ENCODE measurements at regions not wholly inside any gene's neighbourhood (a gene's known extent, or its start where the extent isn't known, plus 50 kb on each side); places are given as distances from the start of the nearest gene placed in this dataset.
"Not testable (repeated sequence)": the region's sequence is repeated elsewhere in the genome, so short reads cannot be mapped to it uniquely, and the experiment has no call there.

DNA sequence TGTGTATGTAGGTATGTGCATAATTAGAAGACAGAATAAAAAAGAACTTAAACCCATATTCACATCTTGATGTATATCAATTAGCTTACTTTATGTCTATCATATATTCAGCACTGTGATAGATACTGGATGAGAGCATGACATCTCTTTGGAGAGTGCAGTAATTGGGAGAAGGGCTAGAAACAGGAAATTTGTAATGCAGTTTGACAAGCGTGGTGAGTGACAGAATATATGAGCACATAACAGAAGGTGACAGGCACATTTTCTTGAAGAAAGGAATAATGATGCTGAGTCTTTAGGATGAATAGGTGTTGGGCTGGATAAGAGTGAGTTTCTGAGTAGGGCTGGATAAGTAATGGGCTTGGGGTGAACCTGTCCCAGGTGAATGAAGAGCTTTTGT lies 680.3 kb upstream of the ZNF385D start:
- H3K27ac ChIP-seq: no peak overlapping the region
- ATAC-seq: no peak
- no peaks in the 10 kb centered on the region for H3K36me3 ChIP-seq (replicated peaks in 1 of 2; ENCODE audit: insufficient read depth in 1 of 2, low read depth in 2 of 2)
- no peak for DNase-seq
- intact Hi-C loops (cut with DNase I): no loop called here
- WGBS, 2 donors: 72 to 74% methylated on average over 1 of the region's 1 CpG
- H3K27me3 ChIP-seq: no peaks in the 10 kb centered on the region
- no peaks in the 10 kb centered on the region for H3K9me3 ChIP-seq
- no peak for TF ChIP-seq POLR2A (IDR thresholded peaks at IDR 0.05)
- TF ChIP-seq, protein P1, sequence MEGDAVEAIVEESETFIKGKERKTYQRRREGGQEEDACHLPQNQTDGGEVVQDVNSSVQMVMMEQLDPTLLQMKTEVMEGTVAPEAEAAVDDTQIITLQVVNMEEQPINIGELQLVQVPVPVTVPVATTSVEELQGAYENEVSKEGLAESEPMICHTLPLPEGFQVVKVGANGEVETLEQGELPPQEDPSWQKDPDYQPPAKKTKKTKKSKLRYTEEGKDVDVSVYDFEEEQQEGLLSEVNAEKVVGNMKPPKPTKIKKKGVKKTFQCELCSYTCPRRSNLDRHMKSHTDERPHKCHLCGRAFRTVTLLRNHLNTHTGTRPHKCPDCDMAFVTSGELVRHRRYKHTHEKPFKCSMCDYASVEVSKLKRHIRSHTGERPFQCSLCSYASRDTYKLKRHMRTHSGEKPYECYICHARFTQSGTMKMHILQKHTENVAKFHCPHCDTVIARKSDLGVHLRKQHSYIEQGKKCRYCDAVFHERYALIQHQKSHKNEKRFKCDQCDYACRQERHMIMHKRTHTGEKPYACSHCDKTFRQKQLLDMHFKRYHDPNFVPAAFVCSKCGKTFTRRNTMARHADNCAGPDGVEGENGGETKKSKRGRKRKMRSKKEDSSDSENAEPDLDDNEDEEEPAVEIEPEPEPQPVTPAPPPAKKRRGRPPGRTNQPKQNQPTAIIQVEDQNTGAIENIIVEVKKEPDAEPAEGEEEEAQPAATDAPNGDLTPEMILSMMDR (IDR thresholded peaks at IDR 0.05): no peak
- H3K4me1 ChIP-seq: no peaks in the 10 kb centered on the region
- H3K4me3 ChIP-seq: no peak overlapping the region

DNA sequence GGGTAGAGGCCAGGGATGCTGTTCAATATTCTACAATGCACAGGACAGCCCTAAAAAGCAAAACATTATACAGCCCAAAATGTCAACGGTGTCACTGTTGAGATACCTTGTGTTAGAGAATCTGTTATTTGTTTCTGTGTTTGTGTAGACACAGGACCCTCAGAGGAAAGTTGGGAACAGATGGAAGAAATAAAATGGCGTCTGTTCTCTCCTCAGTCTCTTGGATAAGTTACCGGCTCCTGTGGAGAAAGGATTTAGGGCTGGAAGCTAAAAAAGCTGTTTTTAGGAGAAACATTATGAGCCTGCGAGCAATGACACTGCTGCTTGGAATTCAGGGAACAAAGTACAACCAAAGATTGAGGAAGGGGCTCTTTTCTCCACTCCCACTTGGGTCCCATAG lies 688.6 kb upstream of the ZNF385D start:
- WGBS, 2 donors: 68 to 70% methylated on average over 4 of the region's 4 CpGs
- TF ChIP-seq POLR2A (IDR thresholded peaks at IDR 0.05): no peak
- TF ChIP-seq, protein P1 (IDR thresholded peaks at IDR 0.05): no peak
- intact Hi-C loops (cut with DNase I): no loop called here
- Histone ChIP-seq H3K27ac (no peak overlapping the region), H3K9me3 (no peaks in the 10 kb centered on the region), H3K36me3 (replicated peaks in 1 of 2; ENCODE audit: insufficient read depth in 1 of 2, low read depth in 2 of 2) (no peaks in the 10 kb centered on the region), H3K27me3 (no peaks in the 10 kb centered on the region), H3K4me1 (no peaks in the 10 kb centered on the region), H3K4me3 (no peak overlapping the region)
- no peak for ATAC-seq
- DNase-seq: no peak

DNA sequence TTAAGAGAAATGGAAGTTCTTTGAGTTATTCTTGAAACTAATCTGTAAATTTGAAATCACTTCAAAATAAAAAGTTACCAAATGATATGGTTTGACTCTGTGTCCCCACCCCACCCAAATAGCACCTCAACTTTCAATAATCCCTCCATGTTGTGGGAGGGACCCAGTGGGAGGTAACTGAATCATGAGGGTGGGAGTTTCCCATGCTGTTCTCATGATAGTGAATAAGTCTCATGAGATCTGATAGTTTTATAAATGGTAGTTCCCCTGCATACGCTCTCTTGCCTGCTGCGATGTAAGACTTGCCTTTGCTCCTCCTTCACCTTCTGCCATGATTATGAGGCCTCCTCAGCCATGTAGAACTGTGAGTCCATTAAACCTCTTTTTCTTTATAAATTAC lies 690.7 kb upstream of the ZNF385D start:
- no peaks in the 10 kb centered on the region for H3K27me3 ChIP-seq
- intact Hi-C loops (cut with DNase I): no loop called here
- ATAC-seq (no peak), DNase-seq (no peak)
- H3K27ac ChIP-seq: no peak overlapping the region
- no peak for TF ChIP-seq POLR2A (IDR thresholded peaks at IDR 0.05)
- TF ChIP-seq, protein P1 (IDR thresholded peaks at IDR 0.05): no peak
- H3K4me1 ChIP-seq: no peaks in the 10 kb centered on the region
- H3K36me3 ChIP-seq (replicated peaks in 1 of 2; ENCODE audit: insufficient read depth in 1 of 2, low read depth in 2 of 2): no peaks in the 10 kb centered on the region
- 94 to 100% methylated on average over 2 of the region's 2 CpGs for WGBS, 2 donors
- H3K4me3 ChIP-seq: no peak overlapping the region
- H3K9me3 ChIP-seq: no peaks in the 10 kb centered on the region

GRCh38 chr3:22443571-22444233 lies 692.7 kb upstream of the ZNF385D start:
- no peak overlapping the region for H3K27ac ChIP-seq
- H3K36me3 ChIP-seq (replicated peaks in 1 of 2; ENCODE audit: insufficient read depth in 1 of 2, low read depth in 2 of 2): no peaks in the 10 kb centered on the region
- no peaks in the 10 kb centered on the region for H3K9me3 ChIP-seq
- no peak overlapping the region for H3K4me3 ChIP-seq
- intact Hi-C loops (cut with DNase I): no loop called here
- TF ChIP-seq POLR2A (IDR thresholded peaks at IDR 0.05): no peak
- TF ChIP-seq, protein P1 (IDR thresholded peaks at IDR 0.05): no peak
- DNase-seq (no peak), ATAC-seq (no peak)
- H3K4me1 ChIP-seq: no peaks in the 10 kb centered on the region
- no peaks in the 10 kb centered on the region for H3K27me3 ChIP-seq
- 87 to 92% methylated on average over 3 of the region's 3 CpGs for WGBS, 2 donors

DNA sequence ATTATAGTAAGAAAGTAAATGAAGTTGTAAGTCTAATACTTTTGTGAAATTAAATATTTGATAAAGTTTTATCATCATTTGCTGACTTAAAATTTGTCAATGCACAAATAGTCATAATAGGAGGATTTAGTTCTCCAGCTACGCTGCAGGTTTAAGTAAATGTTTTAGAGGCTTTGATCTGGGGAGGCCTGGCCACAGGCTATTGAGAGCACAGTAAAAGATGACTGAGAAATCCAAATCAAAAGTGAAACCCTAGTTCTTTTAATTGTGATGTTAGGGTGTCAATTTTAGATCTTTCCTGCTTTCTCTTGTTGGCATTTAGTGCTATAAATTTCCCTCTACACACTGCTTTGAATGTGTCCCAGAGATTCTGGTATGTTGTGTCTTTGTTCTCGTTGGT lies 694.3 kb upstream of the ZNF385D start:
- H3K4me1 ChIP-seq; H3K4me3 ChIP-seq; ATAC-seq; H3K9me3 ChIP-seq; DNase-seq; H3K27ac ChIP-seq; H3K36me3 ChIP-seq (replicated peaks in 1 of 2; ENCODE audit: insufficient read depth in 1 of 2, low read depth in 2 of 2); intact Hi-C loops (cut with DNase I); H3K27me3 ChIP-seq: not testable (repeated sequence)
- WGBS, 2 donors: 72 to 76% methylated on average over 2 of the region's 2 CpGs
